Hippocampal formation (tissue), 2 donors: ENCODE measurements at regions not wholly inside any gene's neighbourhood (a gene's known extent, or its start where the extent isn't known, plus 50 kb on each side); places are given as distances from the start of the nearest gene placed in this dataset.
A peak's percentile ranks its signal among the peaks of the same experiment; 100 is the strongest.

Source experiments
- DNase-seq, 2 donors: peaks; one replicate each; lab custom pipeline; 2025; lab: John Stamatoyannopoulos, UW

GRCh38 chr4:138925495-138925894 lies 90.1 kb upstream of the NOCT start:
- DNase-seq: no peak

- peak; percentile 88 to 93 for DNase-seq
Measured at GRCh38 chr4:138919094-138919936, 96.3 kb upstream of the NOCT start.

GRCh38 chr4:138918169-138918869 lies 97.3 kb upstream of the NOCT start:
- DNase-seq: no peak

GRCh38 chr4:138916763-138917162 lies 98.8 kb upstream of the NOCT start:
- no peak for DNase-seq

GRCh38 chr4:138915756-138916155 lies 99.8 kb upstream of the NOCT start:
- no peak for DNase-seq

GRCh38 chr4:138912704-138913340 lies 102.8 kb upstream of the NOCT start:
- no peak for DNase-seq

GRCh38 chr4:138911909-138912703 lies 103.5 kb upstream of the NOCT start:
- no peak for DNase-seq

GRCh38 chr4:138910914-138911336 lies 104.7 kb upstream of the NOCT start:
- DNase-seq: peak; percentile 82 to 89

- no peak for DNase-seq
Measured at GRCh38 chr4:138910195-138910913, 105.2 kb upstream of the NOCT start.

GRCh38 chr4:138909587-138909986 lies 106.0 kb upstream of the NOCT start:
- no peak for DNase-seq

GRCh38 chr4:138908134-138908533 lies 107.4 kb upstream of the NOCT start:
- no peak for DNase-seq

- DNase-seq: no peak
Measured at GRCh38 chr4:138907174-138907573, 108.4 kb upstream of the NOCT start.

GRCh38 chr4:138904793-138905192 lies 110.8 kb upstream of the NOCT start:
- DNase-seq: no peak

- no peak for DNase-seq
Measured at GRCh38 chr4:138903185-138903584, 112.4 kb upstream of the NOCT start.

GRCh38 chr4:138902705-138903104 lies 112.9 kb upstream of the NOCT start:
- no peak for DNase-seq

- no peak for DNase-seq
Measured at GRCh38 chr4:138901177-138901576, 114.4 kb upstream of the NOCT start.

- no peak for DNase-seq
Measured at GRCh38 chr4:138899999-138900398, 115.6 kb upstream of the NOCT start.

- no peak for DNase-seq
Measured at GRCh38 chr4:138898282-138898681, 117.3 kb upstream of the NOCT start.

GRCh38 chr4:138897811-138898226 lies 117.8 kb upstream of the NOCT start:
- DNase-seq: no peak

GRCh38 chr4:138894709-138895108 lies 120.9 kb upstream of the NOCT start:
- DNase-seq: no peak

GRCh38 chr4:138894011-138894410 lies 121.6 kb upstream of the NOCT start:
- DNase-seq: no peak
